Epithelial cell of proximal tubule (primary cell): ENCODE measurements at regions not wholly inside any gene's neighbourhood (a gene's known extent, or its start where the extent isn't known, plus 50 kb on each side); places are given as distances from the start of the nearest gene placed in this dataset.

Source experiments
- DNase-seq: peaks from one replicate; pipeline ENCODE4 v3.0.0-alpha.2; 2011; ENCODE audit warnings: low read depth
- H3K4me3 ChIP-seq: 2 replicates; pipeline ENCODE4 v1.5.1; 2011; ENCODE audit warnings: low read depth, mild to moderate bottlenecking, low read length
- TF ChIP-seq, protein P1 (sequence below): conservative IDR thresholded peaks from 2 replicates; pipeline ENCODE4 v1.5.1; 2012; ENCODE audit warnings: low read depth, mild to moderate bottlenecking, low read length

GRCh38 chr11:109480251-109480650, 58.3 kb downstream of the C11orf87 start:
- no peak overlapping the region for H3K4me3 ChIP-seq
- DNase-seq = no peak
- TF ChIP-seq, protein P1, sequence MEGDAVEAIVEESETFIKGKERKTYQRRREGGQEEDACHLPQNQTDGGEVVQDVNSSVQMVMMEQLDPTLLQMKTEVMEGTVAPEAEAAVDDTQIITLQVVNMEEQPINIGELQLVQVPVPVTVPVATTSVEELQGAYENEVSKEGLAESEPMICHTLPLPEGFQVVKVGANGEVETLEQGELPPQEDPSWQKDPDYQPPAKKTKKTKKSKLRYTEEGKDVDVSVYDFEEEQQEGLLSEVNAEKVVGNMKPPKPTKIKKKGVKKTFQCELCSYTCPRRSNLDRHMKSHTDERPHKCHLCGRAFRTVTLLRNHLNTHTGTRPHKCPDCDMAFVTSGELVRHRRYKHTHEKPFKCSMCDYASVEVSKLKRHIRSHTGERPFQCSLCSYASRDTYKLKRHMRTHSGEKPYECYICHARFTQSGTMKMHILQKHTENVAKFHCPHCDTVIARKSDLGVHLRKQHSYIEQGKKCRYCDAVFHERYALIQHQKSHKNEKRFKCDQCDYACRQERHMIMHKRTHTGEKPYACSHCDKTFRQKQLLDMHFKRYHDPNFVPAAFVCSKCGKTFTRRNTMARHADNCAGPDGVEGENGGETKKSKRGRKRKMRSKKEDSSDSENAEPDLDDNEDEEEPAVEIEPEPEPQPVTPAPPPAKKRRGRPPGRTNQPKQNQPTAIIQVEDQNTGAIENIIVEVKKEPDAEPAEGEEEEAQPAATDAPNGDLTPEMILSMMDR = no peak

GRCh38 chr11:109486129-109486528, 64.1 kb downstream of the C11orf87 start:
- H3K4me3 ChIP-seq = no peak overlapping the region
- TF ChIP-seq, protein P1 = no peak
- DNase-seq = no peak

DNA sequence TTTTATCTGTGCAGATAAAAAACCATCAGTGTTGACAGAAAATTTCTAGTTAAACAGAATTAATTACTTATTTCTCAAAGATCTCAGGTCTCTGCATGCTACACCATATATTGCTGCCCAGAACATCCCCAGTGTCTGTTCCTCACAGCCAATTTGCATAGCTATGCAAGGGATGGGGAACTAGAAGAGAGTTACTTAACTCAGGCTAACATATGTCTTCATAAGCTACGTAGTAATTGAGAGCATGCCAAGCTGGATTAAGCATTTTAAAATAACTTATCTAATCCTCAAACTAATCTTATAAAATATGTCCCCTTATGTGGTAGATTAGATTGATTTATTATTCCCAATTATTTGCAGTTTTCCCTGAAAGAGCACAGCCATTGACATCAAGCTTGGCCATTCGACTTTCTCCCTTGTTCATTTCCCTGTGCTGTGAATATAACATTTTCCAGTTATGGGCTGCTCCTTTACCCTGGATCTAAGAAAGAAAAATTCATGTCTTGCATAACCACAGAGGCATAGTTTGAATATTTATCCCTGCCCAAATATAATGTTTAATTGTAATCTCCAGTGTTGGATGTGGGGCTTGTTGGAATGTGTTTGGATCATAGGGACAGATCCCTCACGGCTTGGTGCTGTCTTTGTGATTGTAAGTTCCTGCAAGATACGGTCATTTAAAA, 69.1 kb downstream of the C11orf87 start:
- no peak for DNase-seq
- TF ChIP-seq, protein P1 = no peak
- no peak overlapping the region for H3K4me3 ChIP-seq

- TF ChIP-seq, protein P1 = no peak
- no peak for DNase-seq
- no peak overlapping the region for H3K4me3 ChIP-seq
Observed at GRCh38 chr11:109506115-109506514, 84.1 kb downstream of the C11orf87 start.

DNA sequence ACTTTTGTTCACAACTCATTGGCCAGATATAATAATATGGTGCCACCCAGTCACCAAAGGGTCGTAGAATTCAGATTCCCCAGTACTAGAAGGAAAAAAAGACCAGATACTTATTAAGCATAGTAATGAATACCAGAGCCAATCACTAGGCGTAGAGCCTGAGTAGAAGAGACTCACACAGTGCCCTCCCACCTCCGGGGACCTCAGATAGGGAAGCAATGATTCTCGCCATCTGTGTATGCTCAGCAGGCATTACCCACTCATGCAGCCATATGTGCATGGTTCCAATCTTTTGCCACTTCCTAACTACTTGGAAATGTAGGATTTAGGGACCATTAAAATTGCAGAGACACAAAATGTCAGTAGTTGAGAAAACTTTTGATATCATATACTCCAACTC, 85.3 kb downstream of the C11orf87 start:
- TF ChIP-seq, protein P1 = no peak

DNA sequence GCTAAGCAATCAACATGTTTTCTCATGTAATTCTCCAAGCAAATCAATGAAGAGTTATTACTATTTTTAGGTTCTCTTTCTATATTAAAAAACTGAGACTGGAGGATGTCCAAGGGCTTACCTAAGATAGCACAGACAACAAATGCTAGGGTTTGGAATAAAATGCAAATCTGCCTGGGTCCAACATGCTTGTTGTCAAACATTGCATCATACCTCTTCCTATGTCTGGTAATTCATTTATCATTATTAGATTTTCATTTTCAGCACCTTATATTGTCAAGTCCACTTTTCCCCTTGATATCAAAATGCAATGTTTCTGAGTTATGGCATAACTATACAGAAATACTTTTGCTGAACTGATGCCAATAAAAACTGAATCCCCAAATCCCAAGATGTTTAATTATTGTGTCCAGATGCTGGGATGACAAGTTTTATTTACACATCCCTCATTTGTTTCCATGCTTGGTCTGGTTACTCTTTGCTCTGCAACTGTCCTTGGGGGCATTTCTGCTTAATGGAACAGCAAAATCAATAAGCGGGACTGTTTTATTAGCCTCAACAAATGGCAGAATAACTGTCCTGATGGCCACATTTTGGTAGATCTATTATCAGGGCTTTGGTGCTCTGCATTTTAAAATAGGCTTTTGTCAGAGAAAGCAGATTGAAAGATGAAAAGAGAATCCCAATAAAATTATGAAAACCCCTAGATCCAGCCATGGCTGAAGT, 86.0 kb downstream of the C11orf87 start:
- no peak for DNase-seq
- H3K4me3 ChIP-seq = no peak overlapping the region
- TF ChIP-seq, protein P1 = no peak

More for the DNA sequence above, 85.3 kb downstream of the C11orf87 start:
- no peak for DNase-seq
- no peak overlapping the region for H3K4me3 ChIP-seq

- DNase-seq = no peak
- TF ChIP-seq, protein P1 = no peak
- no peak overlapping the region for H3K4me3 ChIP-seq
Observed at GRCh38 chr11:109508943-109509342, 87.0 kb downstream of the C11orf87 start.
